GM19025 (cell line): ENCODE measurements at regions not wholly inside any gene's neighbourhood (a gene's known extent, or its start where the extent isn't known, plus 50 kb on each side); places are given as distances from the start of the nearest gene placed in this dataset.
"Not testable (repeated sequence)": the region's sequence is repeated elsewhere in the genome, so short reads cannot be mapped to it uniquely, and the experiment has no call there.

Experiments used
- ATAC-seq: cut with Tn5 transposase; IDR thresholded peaks from one replicate; pipeline ENCODE4 v1.9.1; 2021; ENCODE audit warnings: mild to moderate bottlenecking, low read depth, moderate library complexity; ENCODE audit not compliant: unreplicated experiment

GRCh38 chr5:6321078-6321477 is 57.3 kb downstream of the MED10 start:
- ATAC-seq, result no peak

GRCh38 chr5:6319116-6319515 is 59.2 kb downstream of the MED10 start:
- no peak for ATAC-seq

DNA sequence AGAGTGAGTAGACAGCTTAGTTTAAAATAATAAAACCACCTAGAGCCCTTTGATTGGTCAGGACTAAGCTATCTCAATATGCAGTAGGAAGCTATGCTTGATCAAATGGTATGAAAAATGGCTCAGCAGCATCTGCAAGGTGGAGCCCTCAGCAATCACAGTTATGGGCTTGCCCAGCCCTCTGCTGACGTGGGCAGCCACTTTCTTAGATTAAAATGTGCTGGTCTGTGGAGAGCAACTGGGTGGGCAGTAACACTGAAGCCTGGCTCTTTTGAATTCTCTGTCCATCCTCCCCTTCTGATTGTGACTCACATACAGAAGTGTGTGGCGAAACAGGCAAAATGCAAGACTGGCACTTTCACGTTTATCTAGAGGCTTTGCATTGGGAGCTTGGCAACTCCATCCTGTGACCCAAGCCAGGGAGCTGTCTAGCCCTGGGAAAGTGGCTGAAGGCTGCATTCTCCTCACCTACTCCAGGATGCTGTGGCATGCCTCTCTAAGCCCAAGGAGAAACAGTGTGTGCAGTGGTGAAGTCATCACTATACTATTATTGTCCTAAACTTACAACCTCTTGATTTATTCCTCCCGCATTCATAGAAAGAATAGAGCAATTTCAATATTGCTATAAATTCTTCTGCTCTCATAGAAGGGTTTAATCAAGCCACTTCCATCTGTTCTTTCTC is 61.1 kb downstream of the MED10 start:
- no peak for ATAC-seq

- ATAC-seq, result no peak
These were observed 62.8 kb downstream of the MED10 start for GRCh38 chr5:6315580-6315979.

DNA sequence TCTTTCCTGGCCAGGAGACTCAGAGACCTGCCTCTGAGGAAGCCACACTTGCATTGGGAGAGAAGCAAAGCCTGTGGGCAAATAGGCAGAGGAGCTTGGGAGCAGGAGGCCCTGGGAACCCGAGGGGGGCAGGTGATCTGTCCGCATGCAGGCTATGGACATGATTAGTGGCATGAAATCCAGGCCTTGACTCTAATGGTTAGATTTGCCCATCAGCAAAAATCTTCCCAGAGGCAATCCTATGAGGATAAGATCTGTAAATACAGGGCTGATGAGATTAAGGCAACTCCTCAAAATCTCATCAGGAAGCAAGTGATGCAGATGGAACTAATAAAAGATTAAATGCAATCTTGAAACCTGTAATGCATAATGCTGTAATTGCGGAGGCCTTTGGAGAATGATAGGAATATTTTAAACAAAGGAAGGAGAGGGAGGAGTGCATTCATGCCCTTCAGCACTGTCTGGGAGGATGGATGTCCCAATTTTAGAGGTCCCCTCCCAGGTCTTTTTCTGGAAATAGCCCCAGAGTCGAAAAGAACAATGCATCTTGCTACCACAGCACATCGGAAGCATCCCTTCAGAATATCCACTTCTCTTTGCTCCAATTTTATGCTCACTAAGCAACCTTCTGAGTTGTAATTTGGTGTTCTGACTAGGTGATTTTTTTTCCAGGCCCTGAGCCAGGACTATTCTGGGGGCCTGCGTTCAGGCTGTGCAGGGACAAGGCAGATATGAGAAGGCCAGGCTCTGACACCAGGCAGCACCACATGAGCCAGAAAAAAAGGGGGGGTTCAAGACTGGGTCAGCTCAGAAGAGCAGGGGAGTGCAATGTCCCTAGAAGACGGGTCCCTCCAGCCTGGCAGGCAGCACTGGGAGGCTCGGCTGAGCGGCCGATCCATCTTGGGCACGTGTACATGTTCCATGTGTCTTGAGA is 66.5 kb downstream of the MED10 start:
- no peak for ATAC-seq

GRCh38 chr5:6309949-6310348 is 68.4 kb downstream of the MED10 start:
- no peak for ATAC-seq

DNA sequence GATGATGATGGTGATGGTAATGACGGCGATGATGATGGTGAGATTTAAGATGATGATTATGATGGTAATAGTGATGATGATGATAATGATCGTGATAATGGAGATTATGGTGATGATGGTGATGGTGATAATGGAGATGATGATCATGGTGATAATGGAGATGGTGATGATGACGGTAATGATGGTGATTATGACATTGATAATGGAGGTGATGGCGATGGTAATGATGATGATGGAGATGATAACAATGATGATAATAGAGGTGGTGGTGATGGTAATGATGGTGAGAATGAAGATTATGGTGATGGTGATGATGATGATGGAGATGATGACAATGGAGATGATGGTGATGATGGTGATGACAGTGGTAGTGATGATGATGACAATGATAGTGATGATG is 69.7 kb downstream of the MED10 start:
- no peak for ATAC-seq

DNA sequence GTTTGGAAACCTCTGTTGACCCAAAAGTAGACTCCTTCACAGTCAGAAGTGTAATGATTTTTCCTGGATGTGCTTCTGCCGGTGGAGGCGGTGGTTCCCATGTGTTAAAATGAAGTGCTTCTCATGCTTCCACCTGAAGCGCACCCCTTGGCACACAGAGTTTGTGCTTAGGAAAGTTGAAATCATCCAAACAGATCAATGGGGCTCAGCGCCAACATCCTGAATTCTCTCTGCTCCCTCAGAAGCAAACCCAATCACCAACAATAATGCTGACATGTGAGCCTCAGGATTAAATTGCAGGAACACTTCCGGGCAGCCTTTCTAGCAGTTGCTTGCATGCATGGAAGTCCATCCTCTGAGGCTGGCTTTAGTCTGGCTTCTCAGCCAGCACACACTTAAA is 71.0 kb downstream of the MED10 start:
- no peak for ATAC-seq

- no peak for ATAC-seq
These were observed 72.5 kb downstream of the MED10 start for GRCh38 chr5:6305853-6306252.

GRCh38 chr5:6302684-6303083 is 75.7 kb downstream of the MED10 start:
- no peak for ATAC-seq

GRCh38 chr5:6302075-6302474 is 76.3 kb downstream of the MED10 start:
- ATAC-seq, result no peak

DNA sequence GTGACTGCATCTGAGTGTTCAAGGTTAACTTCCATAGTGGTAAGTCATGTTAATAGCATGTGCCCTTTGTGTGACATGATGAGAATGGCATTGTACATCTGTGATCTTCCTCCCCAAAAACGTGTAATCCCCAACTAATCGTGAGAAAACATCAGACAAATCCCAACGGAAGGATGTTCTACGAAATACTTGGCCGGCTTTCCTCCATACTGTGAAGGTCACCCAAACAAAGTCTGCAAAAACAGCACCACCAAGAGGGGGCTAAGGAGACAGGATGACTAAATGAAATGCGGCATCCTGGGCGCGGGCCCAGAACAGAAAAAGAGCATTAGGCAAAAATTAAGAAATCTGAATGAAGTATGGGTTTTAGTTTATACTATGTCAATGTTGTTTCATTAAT is 81.8 kb downstream of the MED10 start:
- ATAC-seq, result no peak

DNA sequence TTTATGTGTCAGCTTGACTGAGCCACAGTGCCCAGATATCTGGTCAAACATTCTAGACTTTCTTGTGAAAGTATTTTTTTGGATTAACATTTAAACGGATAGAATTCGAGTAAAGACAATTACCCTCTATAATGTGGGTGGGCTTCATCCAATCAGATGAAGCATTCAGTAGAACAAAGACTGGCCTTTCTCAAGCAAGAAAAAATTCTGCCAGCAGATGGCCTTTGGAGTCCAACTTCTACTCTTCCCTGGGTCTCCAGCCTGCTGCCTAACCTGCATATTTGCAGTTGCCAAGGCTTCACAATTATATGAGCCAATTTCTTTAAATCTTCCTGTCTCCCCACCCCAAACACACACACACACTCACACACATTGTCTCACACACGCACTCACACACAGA is 86.4 kb downstream of the MED10 start:
- no peak for ATAC-seq

- ATAC-seq, result no peak
These were observed 89.1 kb downstream of the MED10 start for GRCh38 chr5:6289239-6289638.

DNA sequence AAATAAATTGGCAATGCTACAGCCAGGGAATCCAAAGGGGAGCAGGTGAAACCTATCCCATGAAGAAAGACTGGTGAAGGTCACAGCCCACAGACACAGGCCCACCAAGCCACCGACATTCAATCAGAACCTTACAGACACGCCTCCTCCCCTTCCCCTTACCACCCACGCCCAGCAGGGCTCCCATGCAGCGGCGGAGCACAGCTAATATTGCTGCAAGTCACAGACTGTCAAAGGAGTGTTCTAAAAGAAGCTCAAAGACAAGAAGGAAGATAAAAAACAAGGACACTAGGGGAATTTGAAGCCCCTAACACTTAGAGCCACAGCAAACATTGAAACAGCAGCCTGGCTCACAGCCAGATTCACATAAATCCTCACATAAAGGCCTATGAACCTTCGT is 91.2 kb downstream of the MED10 start:
- ATAC-seq, result no peak

DNA sequence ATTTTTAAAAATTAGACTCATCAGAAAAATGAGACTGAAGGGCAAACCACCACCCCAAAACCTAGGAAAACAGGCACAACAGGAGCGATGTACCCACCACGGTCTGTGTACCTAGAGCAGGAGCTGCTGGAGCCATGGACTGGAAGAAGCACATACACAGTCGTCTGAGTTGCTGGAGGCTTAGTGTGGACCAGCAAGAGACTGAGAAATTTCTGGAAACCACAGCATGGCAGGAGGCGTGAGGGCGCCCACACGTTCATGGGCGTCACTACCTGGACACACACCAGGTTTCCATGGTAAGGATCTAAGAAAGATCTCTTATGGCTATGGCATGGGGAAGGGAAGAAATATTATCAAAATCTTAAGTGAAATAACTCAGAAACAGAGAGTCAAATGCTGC is 91.9 kb downstream of the MED10 start:
- ATAC-seq, result no peak

- not testable (repeated sequence) for ATAC-seq
These were observed 93.9 kb downstream of the MED10 start for GRCh38 chr5:6284491-6284890.

- no peak for ATAC-seq
These were observed 96.0 kb downstream of the MED10 start for GRCh38 chr5:6282352-6282751.

DNA sequence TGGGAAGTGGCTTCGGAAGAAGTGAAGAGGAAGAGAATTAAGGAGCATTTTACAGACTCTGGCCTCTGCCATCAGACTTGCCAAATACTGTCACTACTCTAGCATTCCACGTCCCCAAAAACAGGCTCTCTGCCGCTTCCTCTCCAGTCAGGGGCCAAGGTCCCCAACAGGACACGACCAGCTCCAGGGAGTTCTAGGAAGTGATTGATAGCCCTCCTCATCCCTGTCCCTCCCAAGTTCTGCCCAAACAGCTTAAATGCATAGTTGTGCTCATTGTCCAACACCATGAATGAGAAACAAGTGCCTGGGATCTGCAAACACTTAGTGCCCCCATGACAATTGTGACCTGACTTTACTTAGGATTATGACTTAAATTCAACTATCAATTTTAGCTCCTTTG is 96.5 kb downstream of the MED10 start:
- no peak for ATAC-seq

- ATAC-seq, result no peak
These were observed 97.8 kb downstream of the MED10 start for GRCh38 chr5:6280425-6281100.

GRCh38 chr5:6279607-6280006 is 98.7 kb downstream of the MED10 start:
- no peak for ATAC-seq
